Thoracic aorta (tissue), 2 donors: ENCODE measurements at regions not wholly inside any gene's neighbourhood (a gene's known extent, or its start where the extent isn't known, plus 50 kb on each side); places are given as distances from the start of the nearest gene placed in this dataset.

Experiments
- ATAC-seq: fragments of 150-250 bp; one replicate; pipeline ENCODE4 v1.8.0; 2017; ENCODE audit warnings: low read depth; ENCODE audit not compliant: insufficient number of reproducible peaks, low FRiP score
- DNase-seq: peaks from one replicate; pipeline ENCODE4 v3.0.0-alpha.2; 2020; ENCODE audit warnings: low spot score
- H3K27ac ChIP-seq, 2 donors: fragments of 200-600 bp; sonication (generic); 1 replicate in 1 of 2; 2 replicates in 1 of 2; pipeline ENCODE4 v1.5.1; 2016; ENCODE audit warnings: mild to moderate bottlenecking in 2 of 2, moderate library complexity in 2 of 2
- H3K27me3 ChIP-seq: fragments of 200-600 bp; sonication (generic); replicated peaks from 2 replicates; pipeline ENCODE4 v1.6.0; 2016; ENCODE audit warnings: mild to moderate bottlenecking; ENCODE audit not compliant: insufficient read depth
- H3K36me3 ChIP-seq: fragments of 200-600 bp; sonication (generic); one replicate; pipeline ENCODE4 v1.5.1; 2016
- H3K4me1 ChIP-seq, 2 donors: fragments of 200-600 bp; sonication (generic); 1 replicate in 1 of 2; 2 replicates in 1 of 2; pipeline versions ENCODE4 v1.5.1 to v1.6.0; 2016; ENCODE audit warnings: low read depth in 2 of 2, mild to moderate bottlenecking in 1 of 2; ENCODE audit not compliant: control insufficient read depth in 1 of 2
- H3K4me3 ChIP-seq: fragments of 200-600 bp; sonication (generic); 2 replicates; pipeline ENCODE4 v1.5.1; 2016; ENCODE audit warnings: mild to moderate bottlenecking
- H3K9me3 ChIP-seq: fragments of 200-600 bp; sonication (generic); 2 replicates; pipeline ENCODE4 v1.5.1; 2016
- CTCF ChIP-seq: fragments of 200-600 bp; sonication (generic); IDR thresholded peaks from one replicate; pipeline ENCODE4 v1.5.1; 2019; ENCODE audit warnings: antibody characterized with exemption

GRCh38 chr17:36741019-36741902 lies 139.9 kb downstream of the MRM1 start:
- H3K27me3 ChIP-seq, result no peaks in the 10 kb centered on the region
- no peak for DNase-seq
- no peak for ATAC-seq
- no peak overlapping the region for H3K4me3 ChIP-seq
- no peaks in the 10 kb centered on the region for H3K9me3 ChIP-seq
- H3K36me3 ChIP-seq, result no peaks in the 10 kb centered on the region
- no peak overlapping the region for H3K27ac ChIP-seq
- TF ChIP-seq CTCF, result no peak
- H3K4me1 ChIP-seq, result no peaks in the 10 kb centered on the region

GRCh38 chr17:36742267-36743000 lies 141.1 kb downstream of the MRM1 start:
- Histone ChIP-seq H3K27ac (no peak overlapping the region), H3K9me3 (no peaks in the 10 kb centered on the region)

GRCh38 chr17:36743130-36743529 lies 141.7 kb downstream of the MRM1 start:
- Histone ChIP-seq H3K9me3 (no peaks in the 10 kb centered on the region), H3K27ac (no peak overlapping the region), H3K4me1 (no peaks in the 10 kb centered on the region), H3K4me3 (no peak overlapping the region), H3K27me3 (no peaks in the 10 kb centered on the region), H3K36me3 (no peaks in the 10 kb centered on the region)
- no peak for TF ChIP-seq CTCF
- DNase-seq (no peak), ATAC-seq (no peak)

More at GRCh38 chr17:36742267-36743000, 141.1 kb downstream of the MRM1 start:
- DNase-seq (no peak), ATAC-seq (no peak)
- no peaks in the 10 kb centered on the region for H3K27me3 ChIP-seq
- no peaks in the 10 kb centered on the region for H3K4me1 ChIP-seq
- no peaks in the 10 kb centered on the region for H3K36me3 ChIP-seq
- H3K4me3 ChIP-seq, result no peak overlapping the region
- TF ChIP-seq CTCF, result no peak

GRCh38 chr17:36746381-36747053 lies 145.1 kb downstream of the MRM1 start:
- no peak for TF ChIP-seq CTCF
- Histone ChIP-seq H3K4me1 (no peaks in the 10 kb centered on the region), H3K36me3 (no peaks in the 10 kb centered on the region), H3K27ac (no peak overlapping the region), H3K4me3 (no peak overlapping the region), H3K27me3 (no peaks in the 10 kb centered on the region), H3K9me3 (no peaks in the 10 kb centered on the region)
- ATAC-seq (no peak), DNase-seq (no peak)

- no peak for TF ChIP-seq CTCF
- H3K27ac ChIP-seq, result no peak overlapping the region
- H3K9me3 ChIP-seq, result no peaks in the 10 kb centered on the region
- no peak overlapping the region for H3K4me3 ChIP-seq
- no peaks in the 10 kb centered on the region for H3K27me3 ChIP-seq
- no peaks in the 10 kb centered on the region for H3K4me1 ChIP-seq
- H3K36me3 ChIP-seq, result no peaks in the 10 kb centered on the region
- ATAC-seq (no peak), DNase-seq (no peak)
Observed at GRCh38 chr17:36747861-36748260, 146.5 kb downstream of the MRM1 start.
